ENCODE measurements at regions not wholly inside any gene's neighbourhood (a gene's known extent, or its start where the extent isn't known, plus 50 kb on each side); places are given as distances from the start of the nearest gene placed in this dataset.

DNA sequence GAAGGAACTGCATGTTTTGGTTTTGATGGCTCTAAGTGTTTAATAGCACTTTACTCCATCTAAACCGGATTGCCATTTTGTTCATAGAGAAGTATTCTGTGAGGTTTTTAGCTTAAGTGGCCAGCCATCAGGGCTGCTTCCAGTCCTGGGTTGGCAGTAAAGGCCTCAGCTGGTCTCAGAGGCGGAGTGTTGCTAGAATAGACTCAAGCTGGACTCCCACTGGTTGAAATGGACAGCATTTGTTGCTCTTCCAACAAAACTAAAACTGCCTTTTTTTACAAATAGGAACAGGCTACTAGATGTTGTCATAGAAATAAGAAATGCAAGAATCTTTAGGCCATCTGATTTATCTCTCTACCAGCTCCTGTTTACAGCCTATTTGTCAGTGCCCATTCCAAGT lies 126.4 kb downstream of the MAIP1 start:
- DNase-seq: no peak
- 80 to 89% (median 83%) methylated on average over 2 of the region's 2 CpGs for WGBS, 4 donors
- Histone ChIP-seq H3K4me1 (peaks cover 0 to 4% (median 0%) of the 10 kb centered on the region in 12 donors), H3K27ac (no peak overlapping the region), H3K27me3 (peaks cover 0 to 3% (median 0%) of the 10 kb centered on the region in 9 donors), H3K4me3 (no peak overlapping the region), H3K9me3 (peaks cover 0 to 6% (median 0%) of the 10 kb centered on the region in 12 donors), H3K36me3 (no peaks in the 10 kb centered on the region)
- intact Hi-C loops (cut with DNase I): no loop called here
- no peak for ATAC-seq
- TF ChIP-seq POLR2A (IDR thresholded peaks at IDR 0.05): no peak
- TF ChIP-seq, protein P1, sequence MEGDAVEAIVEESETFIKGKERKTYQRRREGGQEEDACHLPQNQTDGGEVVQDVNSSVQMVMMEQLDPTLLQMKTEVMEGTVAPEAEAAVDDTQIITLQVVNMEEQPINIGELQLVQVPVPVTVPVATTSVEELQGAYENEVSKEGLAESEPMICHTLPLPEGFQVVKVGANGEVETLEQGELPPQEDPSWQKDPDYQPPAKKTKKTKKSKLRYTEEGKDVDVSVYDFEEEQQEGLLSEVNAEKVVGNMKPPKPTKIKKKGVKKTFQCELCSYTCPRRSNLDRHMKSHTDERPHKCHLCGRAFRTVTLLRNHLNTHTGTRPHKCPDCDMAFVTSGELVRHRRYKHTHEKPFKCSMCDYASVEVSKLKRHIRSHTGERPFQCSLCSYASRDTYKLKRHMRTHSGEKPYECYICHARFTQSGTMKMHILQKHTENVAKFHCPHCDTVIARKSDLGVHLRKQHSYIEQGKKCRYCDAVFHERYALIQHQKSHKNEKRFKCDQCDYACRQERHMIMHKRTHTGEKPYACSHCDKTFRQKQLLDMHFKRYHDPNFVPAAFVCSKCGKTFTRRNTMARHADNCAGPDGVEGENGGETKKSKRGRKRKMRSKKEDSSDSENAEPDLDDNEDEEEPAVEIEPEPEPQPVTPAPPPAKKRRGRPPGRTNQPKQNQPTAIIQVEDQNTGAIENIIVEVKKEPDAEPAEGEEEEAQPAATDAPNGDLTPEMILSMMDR (IDR thresholded peaks at IDR 0.05): no peak

- peaks cover 0 to 3% (median 0%) of the 10 kb centered on the region in 9 donors for H3K27me3 ChIP-seq
- peaks cover 0 to 6% (median 0%) of the 10 kb centered on the region in 12 donors for H3K9me3 ChIP-seq
- no peaks in the 10 kb centered on the region for H3K4me1 ChIP-seq
- no peak for TF ChIP-seq POLR2A (IDR thresholded peaks at IDR 0.05)
- TF ChIP-seq, protein P1 (IDR thresholded peaks at IDR 0.05): no peak
- H3K36me3 ChIP-seq: no peaks in the 10 kb centered on the region
- H3K27ac ChIP-seq: no peak overlapping the region
- no peak overlapping the region for H3K4me3 ChIP-seq
- intact Hi-C loops (cut with DNase I): no loop called here
- ATAC-seq (no peak), DNase-seq (no peak)
These were observed 128.7 kb downstream of the MAIP1 start for GRCh38 chr2:200084036-200084435.

DNA sequence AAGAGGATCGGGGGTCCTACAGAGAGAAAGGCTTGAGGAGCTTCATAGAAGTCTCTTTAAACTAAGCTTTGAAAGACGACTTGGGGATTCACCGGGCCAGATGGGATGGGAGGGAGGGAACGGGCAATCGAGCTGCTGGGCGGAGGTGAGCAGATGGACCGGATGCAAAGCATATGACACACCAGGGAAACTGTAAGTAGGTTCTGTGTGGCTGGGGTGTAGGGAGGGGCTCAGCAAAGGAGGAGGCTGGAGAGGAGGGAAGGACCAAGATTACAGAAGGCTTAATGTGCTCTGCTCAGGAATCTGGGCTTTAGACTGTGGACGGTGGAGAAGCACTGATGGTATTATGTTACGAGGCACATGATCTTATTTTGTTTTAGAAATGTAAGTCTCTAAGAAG lies 131.5 kb downstream of the MAIP1 start:
- WGBS, 4 donors: 76 to 81% (median 78%) methylated on average over 9 of the region's 9 CpGs
- intact Hi-C loops (cut with DNase I): no loop called here
- ATAC-seq (no peak), DNase-seq (no peak)
- H3K4me1 ChIP-seq: no peaks in the 10 kb centered on the region
- no peaks in the 10 kb centered on the region for H3K36me3 ChIP-seq
- TF ChIP-seq, protein P1 (IDR thresholded peaks at IDR 0.05): no peak
- TF ChIP-seq POLR2A (IDR thresholded peaks at IDR 0.05): no peak
- H3K27ac ChIP-seq: no peak overlapping the region
- H3K4me3 ChIP-seq: no peak overlapping the region
- H3K27me3 ChIP-seq: peaks cover 0 to 3% (median 0%) of the 10 kb centered on the region in 9 donors
- no peaks in the 10 kb centered on the region for H3K9me3 ChIP-seq

DNA sequence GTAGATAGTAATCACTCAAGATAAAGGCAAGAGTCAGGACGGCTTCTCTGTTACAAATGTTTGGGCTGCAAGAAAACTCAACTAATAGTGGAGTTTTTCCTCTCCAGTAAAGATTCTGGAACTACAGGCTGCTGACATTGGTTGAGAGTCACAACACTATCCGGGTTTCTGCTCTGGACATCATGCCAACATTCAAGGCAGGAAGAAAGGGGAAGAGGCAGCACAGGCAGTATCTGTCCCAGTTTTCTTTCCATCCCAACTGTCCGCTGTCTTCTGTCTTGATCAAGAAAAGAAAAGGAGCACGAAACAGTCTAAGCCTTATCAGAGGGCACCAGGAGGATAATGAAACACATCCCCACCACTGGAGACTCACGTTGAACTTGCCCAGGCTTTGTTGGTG lies 132.1 kb downstream of the MAIP1 start:
- no peaks in the 10 kb centered on the region for H3K9me3 ChIP-seq
- no peak for ATAC-seq
- H3K27me3 ChIP-seq: peaks cover 0 to 3% (median 0%) of the 10 kb centered on the region in 9 donors
- 65 to 71% (median 69%) methylated on average over 5 of the region's 5 CpGs for WGBS, 4 donors
- H3K36me3 ChIP-seq: no peaks in the 10 kb centered on the region
- H3K4me3 ChIP-seq: no peak overlapping the region
- TF ChIP-seq, protein P1 (IDR thresholded peaks at IDR 0.05): no peak
- TF ChIP-seq POLR2A (IDR thresholded peaks at IDR 0.05): no peak
- H3K4me1 ChIP-seq: no peaks in the 10 kb centered on the region
- H3K27ac ChIP-seq: no peak overlapping the region
- DNase-seq: no peak
- intact Hi-C loops (cut with DNase I): no loop called here
